B cell (primary cell): ENCODE measurements at regions not wholly inside any gene's neighbourhood (a gene's known extent, or its start where the extent isn't known, plus 50 kb on each side); places are given as distances from the start of the nearest gene placed in this dataset.

Experiments used
- ATAC-seq: fragments of 200-7000 bp; cut with Tn5 transposase; one replicate; pipeline ENCODE4 v1.10.0; 2021; ENCODE audit warnings: low read depth, mild to moderate bottlenecking, moderate number of reproducible peaks, moderate library complexity
- CTCF ChIA-PET: fragments of 350-600 bp; sonication (Branson Sonifier 250); formaldehyde crosslinking; loops from one replicate; lab custom pipeline; 2021; ENCODE audit warnings: antibody characterized with exemption, inconsistent platforms; lab: Charles Lee
- POLR2A ChIA-PET: fragments of 350-600 bp; sonication (Branson Sonifier 250); formaldehyde crosslinking; loops from one replicate; lab custom pipeline; 2021; ENCODE audit warnings: antibody characterized with exemption; lab: Charles Lee
- DNase-seq: peaks from one replicate; pipeline ENCODE4 v3.0.0; 2013
- H2AFZ ChIP-seq: 2 replicates; pipeline ENCODE4 v1.6.1; 2012; ENCODE audit warnings: mild to moderate bottlenecking, low read depth, low read length; ENCODE audit not compliant: insufficient read depth, poor library complexity, severe bottlenecking
- H3K27ac ChIP-seq, 2 donors: 1 replicate in 1 of 2; 2 replicates in 1 of 2; pipeline ENCODE4 v1.5.1; 2012 to 2013; ENCODE audit warnings: low read length in 2 of 2, mild to moderate bottlenecking in 2 of 2, moderate library complexity in 1 of 2
- H3K27me3 ChIP-seq, 4 experiments: fragments of 200-600 bp in 1 of 4; sonication (generic) in 1 of 4; replicated peaks in 1 of 4; 1 replicate in 2 of 4; 2 replicates in 2 of 4; pipeline versions ENCODE4 v1.6.1 to v1.7.0; 2013 to 2016; ENCODE audit warnings: low read length in 3 of 4, mild to moderate bottlenecking in 2 of 4, mixed read lengths in 1 of 4, moderate library complexity in 1 of 4; ENCODE audit not compliant: insufficient read depth in 4 of 4, control insufficient read depth in 3 of 4; ENCODE audit errors: control extremely low read depth in 1 of 4
- H3K36me3 ChIP-seq, 2 experiments: replicated peaks in 1 of 2; 1 replicate in 1 of 2; 2 replicates in 1 of 2; pipeline versions ENCODE4 v1.6.1 to v1.7.1; 2013; ENCODE audit warnings: low read length in 1 of 2; ENCODE audit not compliant: insufficient read depth in 2 of 2, control insufficient read depth in 1 of 2; ENCODE audit errors: control extremely low read depth in 1 of 2, extremely low read depth in 1 of 2
- H3K4me1 ChIP-seq, 2 donors: fragments of 200-600 bp in 1 of 2; sonication (generic) in 1 of 2; 1 replicate in 1 of 2; 2 replicates in 1 of 2; pipeline versions ENCODE4 v1.5.1 to v1.6.1; 2013 to 2017; ENCODE audit warnings: low read length in 2 of 2; ENCODE audit not compliant: control insufficient read depth in 2 of 2, insufficient read depth in 2 of 2
- H3K4me2 ChIP-seq: replicated peaks from 2 replicates; pipeline ENCODE3; 2012; ENCODE audit warnings: mild to moderate bottlenecking, low read depth, low read length; ENCODE audit not compliant: poor library complexity, severe bottlenecking
- H3K4me3 ChIP-seq, 5 experiments: fragments of 200-600 bp in 1 of 5; sonication (generic) in 1 of 5; 1 replicate in 3 of 5; 2 replicates in 2 of 5; pipeline versions ENCODE4 v1.5.1 to v1.7.0; 2011 to 2016; ENCODE audit warnings: low read length in 4 of 5, mild to moderate bottlenecking in 4 of 5, low read depth in 2 of 5, control low read depth in 1 of 5, moderate library complexity in 1 of 5; ENCODE audit not compliant: insufficient read depth in 1 of 5; ENCODE audit errors: control extremely low read depth in 1 of 5, extremely low read depth in 1 of 5
- H3K79me2 ChIP-seq: fragments of 200-600 bp; sonication (generic); one replicate; pipeline ENCODE4 v1.6.0; 2016; ENCODE audit warnings: low read length; ENCODE audit not compliant: control insufficient read depth, insufficient read depth
- H3K9ac ChIP-seq: fragments of 200-600 bp; sonication (generic); 2 replicates; pipeline ENCODE4 v1.6.1; 2017; ENCODE audit warnings: mild to moderate bottlenecking, low read length, moderate library complexity
- H3K9me3 ChIP-seq, 3 donors: one replicate each; pipeline versions ENCODE4 v1.6.1 to v1.7.1; 2013; ENCODE audit warnings: low read length in 2 of 3; ENCODE audit not compliant: control insufficient read depth in 2 of 3, insufficient read depth in 1 of 3; ENCODE audit errors: control extremely low read depth in 1 of 3
- H4K20me1 ChIP-seq: 2 replicates; pipeline ENCODE4 v1.6.0; 2012; ENCODE audit warnings: mild to moderate bottlenecking, low read length; ENCODE audit not compliant: insufficient read depth, control insufficient read depth, poor library complexity, severe bottlenecking
- H3K27ac Mint-ChIP-seq: one replicate; pipeline ENCODE4 v1.8.0; 2021; ENCODE audit warnings: mixed read lengths
- H3K27me3 Mint-ChIP-seq: one replicate; pipeline ENCODE4 v1.8.0; 2021; ENCODE audit warnings: mixed read lengths
- H3K4me1 Mint-ChIP-seq: one replicate; pipeline ENCODE4 v1.8.0; 2021; ENCODE audit warnings: mixed read lengths
- H3K4me3 Mint-ChIP-seq: one replicate; pipeline ENCODE4 v1.8.0; 2021; ENCODE audit warnings: mixed read lengths
- H3K9me3 Mint-ChIP-seq: one replicate; pipeline ENCODE4 v1.8.0; 2022; ENCODE audit warnings: mixed read lengths; ENCODE audit not compliant: insufficient read depth
- CTCF ChIP-seq: fragments of 200-600 bp; IDR thresholded peaks from one replicate; pipeline ENCODE4 v1.8.0; 2022; ENCODE audit warnings: antibody characterized with exemption, mild to moderate bottlenecking
- EZH2 ChIP-seq: IDR thresholded peaks from 2 replicates; pipeline ENCODE4 v1.6.1; 2012; ENCODE audit warnings: borderline replicate concordance, low read depth, mild to moderate bottlenecking, moderate library complexity, low read length; ENCODE audit not compliant: insufficient read depth, poor library complexity, severe bottlenecking
- WGBS: methylation state at CpG from one replicate; pipeline ENCODE4 v1.1.5; 2013; ENCODE audit warnings: missing lambda C conversion rate; ENCODE audit not compliant: insufficient coverage; 5-methylcytosine and 5-hydroxymethylcytosine counted together
- intact Hi-C: fragments of 100-400 bp; cut with micrococcal nuclease; formaldehyde crosslinking; loops from one replicate; pipeline ENCODE4 v1.10.0; 2022

GRCh38 chr10:84706875-84707274 is 378.5 kb downstream of the CCSER2 start:
- H3K4me1 ChIP-seq: no peaks in the 10 kb centered on the region
- H3K9me3 ChIP-seq: peaks cover 0 to 7% (median 0%) of the 10 kb centered on the region in 3 donors
- Mint-ChIP-seq H3K4me3 (no peak overlapping the region), H3K9me3 (no peaks in the 10 kb centered on the region), H3K27me3 (peaks cover 6% of the 10 kb centered on the region), H3K27ac (no peak overlapping the region), H3K4me1 (no peaks in the 10 kb centered on the region)
- no peaks in the 10 kb centered on the region for H3K27me3 ChIP-seq
- intact Hi-C loops: no loop called here
- no peak overlapping the region for H3K9ac ChIP-seq
- H3K4me2 ChIP-seq: no peak overlapping the region
- DNase-seq: no peak
- ATAC-seq: no peak
- H3K36me3 ChIP-seq: no peaks in the 10 kb centered on the region
- no peaks in the 10 kb centered on the region for H3K79me2 ChIP-seq
- no peaks in the 10 kb centered on the region for H4K20me1 ChIP-seq
- no peak overlapping the region for H3K4me3 ChIP-seq
- ChIA-PET POLR2A (no interaction called here), CTCF (no interaction called here)
- TF ChIP-seq CTCF: no peak
- no peak for TF ChIP-seq EZH2
- no peak overlapping the region for H2AFZ ChIP-seq
- WGBS: 96% methylated on average over 6 of the region's 8 CpGs
- no peak overlapping the region for H3K27ac ChIP-seq

DNA sequence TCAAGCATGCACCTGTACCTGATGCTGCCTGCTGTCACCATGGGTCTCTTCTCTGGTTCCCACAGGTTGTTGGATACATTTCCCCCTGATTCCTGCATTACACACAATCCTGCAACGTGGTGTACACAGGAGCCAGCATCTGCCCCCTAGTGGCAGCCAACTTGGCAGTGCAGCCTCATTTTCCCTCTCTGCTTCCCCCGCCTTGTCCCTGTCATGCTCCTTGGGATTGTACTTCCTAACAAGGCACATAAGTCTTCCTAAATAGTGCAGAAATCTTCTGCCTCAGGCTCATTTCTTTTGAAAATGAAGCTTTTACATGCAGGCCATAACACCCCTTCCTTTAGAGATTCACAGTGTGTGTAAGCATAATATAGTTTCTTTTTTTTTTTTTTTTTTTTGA is 387.5 kb downstream of the CCSER2 start:
- H3K4me2 ChIP-seq: no peak overlapping the region
- no peaks in the 10 kb centered on the region for H3K4me1 Mint-ChIP-seq
- POLR2A ChIA-PET: no interaction called here

More for the DNA sequence above, 387.5 kb downstream of the CCSER2 start:
- intact Hi-C loops: no loop called here
- Histone ChIP-seq H4K20me1 (no peaks in the 10 kb centered on the region), H3K9ac (no peak overlapping the region), H3K36me3 (no peaks in the 10 kb centered on the region), H3K4me3 (no peak overlapping the region), H3K79me2 (no peaks in the 10 kb centered on the region), H2AFZ (no peak overlapping the region), H3K27me3 (no peaks in the 10 kb centered on the region), H3K4me1 (no peaks in the 10 kb centered on the region), H3K9me3 (no peaks in the 10 kb centered on the region), H3K27ac (no peak overlapping the region)
- no peak for TF ChIP-seq CTCF
- peaks cover 4% of the 10 kb centered on the region for H3K27me3 Mint-ChIP-seq
- ATAC-seq (no peak), DNase-seq (no peak)
- H3K4me3 Mint-ChIP-seq: no peak overlapping the region
- CTCF ChIA-PET: no interaction called here
- no peak overlapping the region for H3K27ac Mint-ChIP-seq
- 23% methylated on average over 2 of the region's 2 CpGs for WGBS
- no peaks in the 10 kb centered on the region for H3K9me3 Mint-ChIP-seq
